B cell (primary cell): ENCODE measurements at regions not wholly inside any gene's neighbourhood (a gene's known extent, or its start where the extent isn't known, plus 50 kb on each side); places are given as distances from the start of the nearest gene placed in this dataset.

Source experiments
- ATAC-seq: fragments of 200-7000 bp; cut with Tn5 transposase; one replicate; pipeline ENCODE4 v1.10.0; 2021; ENCODE audit warnings: low read depth, mild to moderate bottlenecking, moderate number of reproducible peaks, moderate library complexity
- CTCF ChIA-PET: fragments of 350-600 bp; sonication (Branson Sonifier 250); formaldehyde crosslinking; loops from one replicate; lab custom pipeline; 2021; ENCODE audit warnings: antibody characterized with exemption, inconsistent platforms; lab: Charles Lee
- POLR2A ChIA-PET: fragments of 350-600 bp; sonication (Branson Sonifier 250); formaldehyde crosslinking; loops from one replicate; lab custom pipeline; 2021; ENCODE audit warnings: antibody characterized with exemption; lab: Charles Lee
- DNase-seq: peaks from one replicate; pipeline ENCODE4 v3.0.0; 2013
- H2AFZ ChIP-seq: 2 replicates; pipeline ENCODE4 v1.6.1; 2012; ENCODE audit warnings: mild to moderate bottlenecking, low read depth, low read length; ENCODE audit not compliant: insufficient read depth, poor library complexity, severe bottlenecking
- H3K27ac ChIP-seq, 2 donors: 1 replicate in 1 of 2; 2 replicates in 1 of 2; pipeline ENCODE4 v1.5.1; 2012 to 2013; ENCODE audit warnings: low read length in 2 of 2, mild to moderate bottlenecking in 2 of 2, moderate library complexity in 1 of 2
- H3K27me3 ChIP-seq, 4 experiments: fragments of 200-600 bp in 1 of 4; sonication (generic) in 1 of 4; replicated peaks in 1 of 4; 1 replicate in 2 of 4; 2 replicates in 2 of 4; pipeline versions ENCODE4 v1.6.1 to v1.7.0; 2013 to 2016; ENCODE audit warnings: low read length in 3 of 4, mild to moderate bottlenecking in 2 of 4, mixed read lengths in 1 of 4, moderate library complexity in 1 of 4; ENCODE audit not compliant: insufficient read depth in 4 of 4, control insufficient read depth in 3 of 4; ENCODE audit errors: control extremely low read depth in 1 of 4
- H3K36me3 ChIP-seq, 2 experiments: replicated peaks in 1 of 2; 1 replicate in 1 of 2; 2 replicates in 1 of 2; pipeline versions ENCODE4 v1.6.1 to v1.7.1; 2013; ENCODE audit warnings: low read length in 1 of 2; ENCODE audit not compliant: insufficient read depth in 2 of 2, control insufficient read depth in 1 of 2; ENCODE audit errors: control extremely low read depth in 1 of 2, extremely low read depth in 1 of 2
- H3K4me1 ChIP-seq, 2 donors: fragments of 200-600 bp in 1 of 2; sonication (generic) in 1 of 2; 1 replicate in 1 of 2; 2 replicates in 1 of 2; pipeline versions ENCODE4 v1.5.1 to v1.6.1; 2013 to 2017; ENCODE audit warnings: low read length in 2 of 2; ENCODE audit not compliant: control insufficient read depth in 2 of 2, insufficient read depth in 2 of 2
- H3K4me2 ChIP-seq: replicated peaks from 2 replicates; pipeline ENCODE3; 2012; ENCODE audit warnings: mild to moderate bottlenecking, low read depth, low read length; ENCODE audit not compliant: poor library complexity, severe bottlenecking
- H3K4me3 ChIP-seq, 5 experiments: fragments of 200-600 bp in 1 of 5; sonication (generic) in 1 of 5; 1 replicate in 3 of 5; 2 replicates in 2 of 5; pipeline versions ENCODE4 v1.5.1 to v1.7.0; 2011 to 2016; ENCODE audit warnings: low read length in 4 of 5, mild to moderate bottlenecking in 4 of 5, low read depth in 2 of 5, control low read depth in 1 of 5, moderate library complexity in 1 of 5; ENCODE audit not compliant: insufficient read depth in 1 of 5; ENCODE audit errors: control extremely low read depth in 1 of 5, extremely low read depth in 1 of 5
- H3K79me2 ChIP-seq: fragments of 200-600 bp; sonication (generic); one replicate; pipeline ENCODE4 v1.6.0; 2016; ENCODE audit warnings: low read length; ENCODE audit not compliant: control insufficient read depth, insufficient read depth
- H3K9ac ChIP-seq: fragments of 200-600 bp; sonication (generic); 2 replicates; pipeline ENCODE4 v1.6.1; 2017; ENCODE audit warnings: mild to moderate bottlenecking, low read length, moderate library complexity
- H3K9me3 ChIP-seq, 3 donors: one replicate each; pipeline versions ENCODE4 v1.6.1 to v1.7.1; 2013; ENCODE audit warnings: low read length in 2 of 3; ENCODE audit not compliant: control insufficient read depth in 2 of 3, insufficient read depth in 1 of 3; ENCODE audit errors: control extremely low read depth in 1 of 3
- H4K20me1 ChIP-seq: 2 replicates; pipeline ENCODE4 v1.6.0; 2012; ENCODE audit warnings: mild to moderate bottlenecking, low read length; ENCODE audit not compliant: insufficient read depth, control insufficient read depth, poor library complexity, severe bottlenecking
- H3K27ac Mint-ChIP-seq: one replicate; pipeline ENCODE4 v1.8.0; 2021; ENCODE audit warnings: mixed read lengths
- H3K27me3 Mint-ChIP-seq: one replicate; pipeline ENCODE4 v1.8.0; 2021; ENCODE audit warnings: mixed read lengths
- H3K4me1 Mint-ChIP-seq: one replicate; pipeline ENCODE4 v1.8.0; 2021; ENCODE audit warnings: mixed read lengths
- H3K4me3 Mint-ChIP-seq: one replicate; pipeline ENCODE4 v1.8.0; 2021; ENCODE audit warnings: mixed read lengths
- H3K9me3 Mint-ChIP-seq: one replicate; pipeline ENCODE4 v1.8.0; 2022; ENCODE audit warnings: mixed read lengths; ENCODE audit not compliant: insufficient read depth
- EZH2 ChIP-seq: IDR thresholded peaks from 2 replicates; pipeline ENCODE4 v1.6.1; 2012; ENCODE audit warnings: borderline replicate concordance, low read depth, mild to moderate bottlenecking, moderate library complexity, low read length; ENCODE audit not compliant: insufficient read depth, poor library complexity, severe bottlenecking
- WGBS: methylation state at CpG from one replicate; pipeline ENCODE4 v1.1.5; 2013; ENCODE audit warnings: missing lambda C conversion rate; ENCODE audit not compliant: insufficient coverage; 5-methylcytosine and 5-hydroxymethylcytosine counted together
- intact Hi-C: fragments of 100-400 bp; cut with micrococcal nuclease; formaldehyde crosslinking; loops from one replicate; pipeline ENCODE4 v1.10.0; 2022
- TF ChIP-seq, protein P1 (sequence below): fragments of 200-600 bp; IDR thresholded peaks from one replicate; pipeline ENCODE4 v1.8.0; 2022; ENCODE audit warnings: antibody characterized with exemption, mild to moderate bottlenecking

GRCh38 chr6:121764493-121764892 is 329.0 kb downstream of the GJA1 start:
- intact Hi-C loops: no loop called here
- ATAC-seq (no peak), DNase-seq (no peak)
- Mint-ChIP-seq H3K4me1 (no peaks in the 10 kb centered on the region), H3K4me3 (no peak overlapping the region), H3K27ac (no peak overlapping the region), H3K27me3 (no peaks in the 10 kb centered on the region), H3K9me3 (no peaks in the 10 kb centered on the region)
- no peak overlapping the region for H3K4me3 ChIP-seq
- no peak overlapping the region for H3K27ac ChIP-seq
- no peak for TF ChIP-seq EZH2
- TF ChIP-seq, protein P1, sequence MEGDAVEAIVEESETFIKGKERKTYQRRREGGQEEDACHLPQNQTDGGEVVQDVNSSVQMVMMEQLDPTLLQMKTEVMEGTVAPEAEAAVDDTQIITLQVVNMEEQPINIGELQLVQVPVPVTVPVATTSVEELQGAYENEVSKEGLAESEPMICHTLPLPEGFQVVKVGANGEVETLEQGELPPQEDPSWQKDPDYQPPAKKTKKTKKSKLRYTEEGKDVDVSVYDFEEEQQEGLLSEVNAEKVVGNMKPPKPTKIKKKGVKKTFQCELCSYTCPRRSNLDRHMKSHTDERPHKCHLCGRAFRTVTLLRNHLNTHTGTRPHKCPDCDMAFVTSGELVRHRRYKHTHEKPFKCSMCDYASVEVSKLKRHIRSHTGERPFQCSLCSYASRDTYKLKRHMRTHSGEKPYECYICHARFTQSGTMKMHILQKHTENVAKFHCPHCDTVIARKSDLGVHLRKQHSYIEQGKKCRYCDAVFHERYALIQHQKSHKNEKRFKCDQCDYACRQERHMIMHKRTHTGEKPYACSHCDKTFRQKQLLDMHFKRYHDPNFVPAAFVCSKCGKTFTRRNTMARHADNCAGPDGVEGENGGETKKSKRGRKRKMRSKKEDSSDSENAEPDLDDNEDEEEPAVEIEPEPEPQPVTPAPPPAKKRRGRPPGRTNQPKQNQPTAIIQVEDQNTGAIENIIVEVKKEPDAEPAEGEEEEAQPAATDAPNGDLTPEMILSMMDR: no peak
- no peaks in the 10 kb centered on the region for H3K4me1 ChIP-seq
- CTCF ChIA-PET: no interaction called here
- POLR2A ChIA-PET: no interaction called here
- no peaks in the 10 kb centered on the region for H3K79me2 ChIP-seq
- H3K36me3 ChIP-seq: no peaks in the 10 kb centered on the region
- no peak overlapping the region for H3K4me2 ChIP-seq
- no peaks in the 10 kb centered on the region for H3K27me3 ChIP-seq
- no peak overlapping the region for H2AFZ ChIP-seq
- no peaks in the 10 kb centered on the region for H4K20me1 ChIP-seq
- 100% methylated on average over 1 of the region's 3 CpGs for WGBS
- no peak overlapping the region for H3K9ac ChIP-seq
- H3K9me3 ChIP-seq: peaks cover 0 to 6% (median 0%) of the 10 kb centered on the region in 3 donors

DNA sequence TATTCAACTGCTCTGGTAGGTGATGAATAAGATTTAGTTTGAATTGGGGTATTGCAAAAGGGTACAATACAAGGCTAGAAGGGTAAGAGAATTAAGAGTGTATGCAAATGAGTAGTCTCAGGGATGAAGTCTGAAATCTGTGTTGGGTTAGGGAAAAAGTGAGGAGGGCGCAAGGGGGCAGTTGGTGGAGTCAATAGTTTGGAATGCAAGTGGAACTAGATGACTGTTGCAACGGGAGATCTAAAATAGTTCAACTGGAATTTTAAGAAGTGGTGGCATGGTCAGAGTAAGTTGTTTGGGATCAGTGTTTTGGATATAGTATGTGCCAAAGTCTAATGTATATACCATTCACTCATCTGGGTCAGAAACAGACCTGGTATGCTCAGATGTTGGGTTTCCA is 329.6 kb downstream of the GJA1 start:
- CTCF ChIA-PET: no interaction called here
- H3K9me3 Mint-ChIP-seq: no peaks in the 10 kb centered on the region
- Histone ChIP-seq H3K79me2 (no peaks in the 10 kb centered on the region), H3K27ac (no peak overlapping the region), H3K9me3 (peaks cover 0 to 6% (median 0%) of the 10 kb centered on the region in 3 donors), H3K9ac (no peak overlapping the region), H3K36me3 (no peaks in the 10 kb centered on the region), H4K20me1 (no peaks in the 10 kb centered on the region), H2AFZ (no peak overlapping the region), H3K4me3 (no peak overlapping the region), H3K4me2 (no peak overlapping the region), H3K27me3 (no peaks in the 10 kb centered on the region), H3K4me1 (no peaks in the 10 kb centered on the region)
- no peak for TF ChIP-seq EZH2
- TF ChIP-seq, protein P1: no peak
- H3K27me3 Mint-ChIP-seq: no peaks in the 10 kb centered on the region
- WGBS: 86% methylated on average over 1 of the region's 2 CpGs
- POLR2A ChIA-PET: no interaction called here
- no peak overlapping the region for H3K27ac Mint-ChIP-seq
- no peak for ATAC-seq
- no peaks in the 10 kb centered on the region for H3K4me1 Mint-ChIP-seq
- intact Hi-C loops: no loop called here
- DNase-seq: no peak
- H3K4me3 Mint-ChIP-seq: no peak overlapping the region
